ENCODE measurements at regions not wholly inside any gene's neighbourhood (a gene's known extent, or its start where the extent isn't known, plus 50 kb on each side); places are given as distances from the start of the nearest gene placed in this dataset.

GRCh38 chr6:122049341-122049740 is 350.1 kb upstream of the HSF2 start:
- no peaks in the 10 kb centered on the region for H3K79me2 ChIP-seq (ENCODE audit: insufficient read depth, low read length)
- 6% methylated on average over 6 of the region's 6 CpGs for WGBS (ENCODE audit: low lambda C conversion rate)
- no peak overlapping the region for H2AFZ ChIP-seq (ENCODE audit: low read length)
- H3K27me3 ChIP-seq (ENCODE audit: control insufficient read depth in 1 of 2, insufficient read depth in 2 of 2, low read length in 2 of 2): no peaks in the 10 kb centered on the region
- TF ChIP-seq MTA1 (CRISPR knock-in tag; IDR thresholded peaks at IDR 0.05; ENCODE audit: borderline replicate concordance) (no peak), NPAS2 (CRISPR knock-in tag; IDR thresholded peaks at IDR 0.05; ENCODE audit: borderline replicate concordance) (no peak), YEATS4 (CRISPR knock-in tag; IDR thresholded peaks at IDR 0.05; ENCODE audit: borderline replicate concordance) (no peak), SIX4 (CRISPR knock-in tag; IDR thresholded peaks at IDR 0.05) (no peak), AHR (CRISPR knock-in tag; IDR thresholded peaks at IDR 0.05) (no peak), CTCF (CRISPR knock-in tag; IDR thresholded peaks at IDR 0.05) (no peak), JUNB (CRISPR knock-in tag; IDR thresholded peaks at IDR 0.05; ENCODE audit: borderline replicate concordance) (no peak)
- TF ChIP-seq, protein P1, sequence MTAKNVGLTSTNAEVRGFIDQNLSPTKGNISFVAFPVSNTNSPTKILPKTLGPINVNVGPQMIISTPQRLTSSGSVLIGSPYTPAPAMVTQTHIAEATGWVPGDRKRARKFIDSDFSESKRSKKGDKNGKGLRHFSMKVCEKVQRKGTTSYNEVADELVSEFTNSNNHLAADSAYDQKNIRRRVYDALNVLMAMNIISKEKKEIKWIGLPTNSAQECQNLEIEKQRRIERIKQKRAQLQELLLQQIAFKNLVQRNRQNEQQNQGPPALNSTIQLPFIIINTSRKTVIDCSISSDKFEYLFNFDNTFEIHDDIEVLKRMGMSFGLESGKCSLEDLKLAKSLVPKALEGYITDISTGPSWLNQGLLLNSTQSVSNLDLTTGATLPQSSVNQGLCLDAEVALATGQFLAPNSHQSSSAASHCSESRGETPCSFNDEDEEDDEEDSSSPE (CRISPR knock-in tag; IDR thresholded peaks at IDR 0.05): no peak
- intact Hi-C loops (cut with micrococcal nuclease; ENCODE audit: unreplicated experiment): no loop called here
- no peak overlapping the region for H3K27ac ChIP-seq (ENCODE audit: extremely low read length, insufficient read depth, low read length)
- in situ Hi-C loops (cut with HindIII; ENCODE audit: extremely low pct_ligation_motif_present, low pct_unique_long_range_greater_than_20kb): no loop called here
- ATAC-seq (0 out of 3 replicates have a peak, but pooled peaks have one; percentile 31), DNase-seq (ENCODE audit: low spot score) (no peak), FAIRE-seq (no peak)
- no peaks in the 10 kb centered on the region for H3K36me3 ChIP-seq (replicated peaks in 1 of 2; ENCODE audit: control insufficient read depth in 1 of 2, insufficient read depth in 2 of 2, low read length in 2 of 2)
- no peaks in the 10 kb centered on the region for H3K4me1 ChIP-seq (ENCODE audit: insufficient read depth, low read length)
- no peak overlapping the region for H3K4me2 ChIP-seq (ENCODE audit: low read depth, low read length)
- H3K9me3 ChIP-seq (ENCODE audit: low read length): no peaks in the 10 kb centered on the region
- BruUV-seq (replicated peaks): no TSS peak
- H3K4me3 ChIP-seq (replicated peaks in 1 of 3; ENCODE audit: insufficient read depth in 1 of 3, low read depth in 2 of 3, low read length in 3 of 3): no peak overlapping the region
- POLR2A ChIA-PET: no interaction called here
- no peaks in the 10 kb centered on the region for H4K20me1 ChIP-seq (ENCODE audit: insufficient read depth, low read length)
- CTCF ChIA-PET (ENCODE audit: low intra/inter-chr PET ratio, low total read pairs): no interaction called here
- no peak overlapping the region for H3K9ac ChIP-seq (ENCODE audit: insufficient read depth, low read depth, low read length)
